HG03469 (cell line): ENCODE measurements at regions not wholly inside any gene's neighbourhood (a gene's known extent, or its start where the extent isn't known, plus 50 kb on each side); places are given as distances from the start of the nearest gene placed in this dataset.
"Not testable (repeated sequence)": the region's sequence is repeated elsewhere in the genome, so short reads cannot be mapped to it uniquely, and the experiment has no call there.

ENCODE experiments used
- ATAC-seq: cut with Tn5 transposase; IDR thresholded peaks from one replicate; pipeline ENCODE4 v1.9.1; 2021; ENCODE audit warnings: mild to moderate bottlenecking, moderate library complexity, moderate number of reproducible peaks; ENCODE audit not compliant: unreplicated experiment

GRCh38 chrX:108896349-108896748, 160.0 kb upstream of the IRS4 start:
- ATAC-seq: not testable (repeated sequence)

DNA sequence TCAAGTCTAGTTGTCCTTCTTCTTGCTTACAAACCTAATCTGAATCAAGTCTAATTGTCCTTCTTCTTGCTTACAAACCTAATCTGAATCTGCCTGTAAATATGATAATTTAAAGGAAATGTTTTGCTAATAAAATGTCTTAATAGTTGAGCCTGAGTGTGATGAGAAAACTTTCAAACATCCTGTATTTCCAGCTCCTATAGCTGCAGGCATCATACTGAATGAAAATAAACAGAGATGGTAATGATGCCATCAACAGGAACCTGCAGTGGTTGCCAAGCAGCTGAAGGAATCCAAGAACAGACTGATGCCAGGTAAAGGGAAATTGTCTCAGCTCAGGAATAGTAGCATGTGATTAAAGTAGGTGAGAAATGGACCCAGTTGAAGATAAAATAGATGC, 156.1 kb upstream of the IRS4 start:
- ATAC-seq: no peak

DNA sequence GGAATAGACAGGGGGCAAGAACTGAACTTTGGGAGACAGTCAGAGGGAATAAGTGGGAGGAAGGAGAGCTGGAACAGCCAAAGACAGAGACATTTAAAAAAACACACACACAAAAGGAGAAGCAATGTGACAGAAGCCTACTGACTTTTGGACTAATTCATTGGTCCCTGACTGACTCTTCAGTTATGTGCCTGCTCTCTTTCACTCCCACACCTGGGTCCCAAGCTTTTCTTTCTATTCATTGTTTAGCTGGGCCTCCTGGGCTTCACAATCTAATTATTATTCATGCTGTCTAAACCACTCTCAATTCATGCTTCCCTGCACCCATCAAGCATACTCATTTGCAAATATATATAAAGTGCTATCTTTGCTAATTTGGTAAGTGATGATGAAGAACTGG, 139.2 kb upstream of the IRS4 start:
- no peak for ATAC-seq

GRCh38 chrX:108843039-108843438, 106.7 kb upstream of the IRS4 start:
- ATAC-seq: not testable (repeated sequence)

- no peak for ATAC-seq
Observed at GRCh38 chrX:108833993-108834392, 97.6 kb upstream of the IRS4 start.

- no peak for ATAC-seq
Observed at GRCh38 chrX:108811891-108812290, 75.5 kb upstream of the IRS4 start.

DNA sequence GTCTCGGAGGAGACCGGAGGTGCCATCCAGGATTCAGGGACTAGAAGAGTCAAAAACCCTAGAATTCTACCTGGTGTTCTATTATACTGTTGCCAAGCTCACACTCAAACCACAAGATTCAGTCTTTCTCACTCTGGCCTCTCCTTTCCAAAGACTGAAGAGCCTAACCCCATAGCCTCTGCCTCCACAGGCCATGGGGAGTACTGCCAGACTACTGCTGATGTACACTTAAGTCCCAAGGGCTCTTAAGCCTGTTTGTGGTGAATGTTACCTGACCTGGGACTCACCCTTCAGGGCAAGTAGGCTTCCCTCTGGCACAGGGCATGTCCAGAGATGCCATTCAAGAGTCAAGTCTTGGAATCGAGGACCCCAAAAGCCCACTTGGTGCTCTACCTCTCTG, 58.9 kb upstream of the IRS4 start:
- no peak for ATAC-seq
